DLD1 (cell line): ENCODE measurements at regions not wholly inside any gene's neighbourhood (a gene's known extent, or its start where the extent isn't known, plus 50 kb on each side); places are given as distances from the start of the nearest gene placed in this dataset.
"Not testable (repeated sequence)": the region's sequence is repeated elsewhere in the genome, so short reads cannot be mapped to it uniquely, and the experiment has no call there.

Experiments used
- in situ Hi-C: cut with HindIII; loops from 2 replicates; pipeline ENCODE4 v1.10.0; 2017; ENCODE audit warnings: low sequenced_read_pairs

- in situ Hi-C loops, result no loop called here
Observed at GRCh38 chr17:77833769-77834168, 124.7 kb upstream of the TNRC6C start.

- in situ Hi-C loops, result no loop called here
Observed at GRCh38 chr17:77834170-77835115, 124.1 kb upstream of the TNRC6C start.

- in situ Hi-C loops, result no loop called here
Observed at GRCh38 chr17:77836557-77837041, 121.9 kb upstream of the TNRC6C start.

- in situ Hi-C loops, result not testable (repeated sequence)
Observed at GRCh38 chr17:77837072-77837471, 121.4 kb upstream of the TNRC6C start.

- in situ Hi-C loops, result no loop called here
Observed at GRCh38 chr17:77837917-77838316, 120.6 kb upstream of the TNRC6C start.

DNA sequence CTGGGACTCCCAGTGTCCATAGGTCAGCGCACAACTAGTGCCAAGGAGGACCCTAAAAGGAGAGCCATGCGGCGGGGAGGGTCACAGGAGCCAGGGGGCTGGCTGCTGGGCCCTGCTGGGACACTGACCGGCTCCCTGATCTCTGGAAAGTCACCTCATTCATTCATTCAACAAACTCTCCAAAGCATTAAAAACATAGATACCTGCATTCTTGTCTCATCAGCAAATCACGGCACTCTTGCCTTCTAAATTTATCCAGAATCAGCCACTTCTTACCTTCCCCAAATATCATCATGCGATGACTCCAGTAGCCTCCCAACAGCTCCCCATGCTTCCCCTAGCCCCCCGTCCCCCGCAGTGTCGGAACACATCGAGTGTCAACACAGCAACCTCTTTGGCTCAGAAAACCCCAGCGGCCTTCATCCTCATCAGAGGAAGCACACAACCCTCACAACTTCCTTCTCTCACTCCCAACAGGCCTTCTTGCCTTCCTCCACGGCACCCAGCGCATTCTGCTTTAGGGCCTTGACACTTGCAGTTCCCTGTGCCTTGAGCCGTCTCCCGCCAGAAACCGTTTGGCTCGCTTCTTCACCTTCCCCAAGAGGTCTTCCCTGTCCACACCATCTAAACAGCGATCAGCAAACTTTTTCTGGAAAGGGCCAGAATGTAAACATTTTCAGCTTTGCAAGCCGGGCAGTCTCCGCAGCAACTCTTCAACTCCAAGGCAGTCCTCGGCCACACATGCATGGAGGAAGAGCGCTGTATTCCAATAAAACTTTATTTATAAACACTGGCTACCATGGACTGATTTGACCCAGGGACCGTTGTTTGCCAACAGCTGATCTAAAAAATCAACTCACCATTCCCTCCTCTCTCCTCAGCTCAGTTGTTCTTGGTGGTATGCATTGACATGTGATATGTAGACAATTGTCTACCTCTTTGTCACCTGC lies 119.5 kb upstream of the TNRC6C start:
- in situ Hi-C loops, result no loop called here

DNA sequence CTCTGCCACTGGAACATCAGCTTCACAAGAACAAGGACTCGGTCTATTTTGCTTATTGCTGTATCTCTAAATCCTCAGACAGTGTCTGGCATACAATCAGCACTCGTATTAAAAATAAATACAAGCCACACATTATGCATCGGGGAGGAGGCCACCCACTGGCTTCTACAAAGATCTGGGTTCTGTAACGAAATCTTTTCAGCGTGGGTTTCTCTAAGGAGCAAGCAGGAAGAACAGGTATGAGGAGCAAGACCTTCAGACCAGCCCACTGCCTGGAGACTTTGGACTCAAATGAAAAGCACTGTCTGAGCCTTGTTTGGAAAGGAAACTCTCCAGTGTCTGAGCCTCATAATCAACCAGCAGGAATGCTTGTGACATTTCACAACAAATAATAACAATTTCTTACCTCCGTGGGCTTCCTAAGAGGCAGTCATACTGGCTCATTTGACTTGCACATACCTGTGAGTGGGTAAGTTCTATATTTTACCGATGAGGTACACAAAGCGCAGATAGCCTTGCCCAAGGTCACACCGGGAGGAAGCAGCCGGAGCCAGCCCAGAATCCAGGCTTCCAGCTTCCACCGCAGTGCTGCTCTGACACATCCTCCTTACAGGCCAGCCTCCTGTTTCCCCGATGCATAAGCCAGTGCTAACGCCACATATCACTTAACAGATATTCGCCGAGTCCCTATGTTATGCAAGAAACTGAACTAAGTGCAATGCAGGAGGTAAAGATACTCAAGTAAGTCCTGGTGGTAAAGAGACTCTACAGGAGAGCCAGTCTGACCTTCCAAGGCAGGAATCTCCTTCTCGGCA lies 118.6 kb upstream of the TNRC6C start:
- in situ Hi-C loops, result no loop called here

DNA sequence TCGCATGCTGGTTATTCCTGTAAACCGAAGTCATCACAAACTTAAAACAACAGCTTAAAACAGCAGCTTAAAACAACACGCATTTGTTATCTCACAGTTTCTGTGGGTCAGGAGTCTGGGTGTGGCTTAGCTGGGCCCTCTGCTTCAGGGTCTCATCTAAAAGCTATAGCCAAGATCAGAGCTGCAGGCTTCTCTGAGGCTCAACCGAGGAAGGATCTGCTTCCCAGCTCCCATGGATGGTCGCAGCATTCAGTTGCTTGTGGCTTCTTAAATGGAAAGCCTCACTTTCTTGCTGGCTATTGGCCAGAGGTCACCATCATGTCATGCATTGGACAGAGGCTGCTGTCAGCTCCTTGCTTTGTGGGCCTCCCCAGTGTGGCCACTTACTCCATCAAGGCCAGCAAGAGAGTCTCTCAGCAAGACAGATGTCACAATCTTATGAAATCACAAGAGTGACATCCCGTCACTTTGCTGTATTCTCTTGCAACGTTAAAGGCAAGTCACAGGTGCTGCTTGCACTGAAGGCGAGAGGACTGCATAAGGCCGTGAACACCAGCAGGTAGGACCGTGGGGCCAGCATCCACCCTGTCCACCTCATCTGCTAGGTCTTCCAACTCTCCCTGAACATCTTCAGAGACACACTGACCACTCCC lies 117.9 kb upstream of the TNRC6C start:
- in situ Hi-C loops, result no loop called here

DNA sequence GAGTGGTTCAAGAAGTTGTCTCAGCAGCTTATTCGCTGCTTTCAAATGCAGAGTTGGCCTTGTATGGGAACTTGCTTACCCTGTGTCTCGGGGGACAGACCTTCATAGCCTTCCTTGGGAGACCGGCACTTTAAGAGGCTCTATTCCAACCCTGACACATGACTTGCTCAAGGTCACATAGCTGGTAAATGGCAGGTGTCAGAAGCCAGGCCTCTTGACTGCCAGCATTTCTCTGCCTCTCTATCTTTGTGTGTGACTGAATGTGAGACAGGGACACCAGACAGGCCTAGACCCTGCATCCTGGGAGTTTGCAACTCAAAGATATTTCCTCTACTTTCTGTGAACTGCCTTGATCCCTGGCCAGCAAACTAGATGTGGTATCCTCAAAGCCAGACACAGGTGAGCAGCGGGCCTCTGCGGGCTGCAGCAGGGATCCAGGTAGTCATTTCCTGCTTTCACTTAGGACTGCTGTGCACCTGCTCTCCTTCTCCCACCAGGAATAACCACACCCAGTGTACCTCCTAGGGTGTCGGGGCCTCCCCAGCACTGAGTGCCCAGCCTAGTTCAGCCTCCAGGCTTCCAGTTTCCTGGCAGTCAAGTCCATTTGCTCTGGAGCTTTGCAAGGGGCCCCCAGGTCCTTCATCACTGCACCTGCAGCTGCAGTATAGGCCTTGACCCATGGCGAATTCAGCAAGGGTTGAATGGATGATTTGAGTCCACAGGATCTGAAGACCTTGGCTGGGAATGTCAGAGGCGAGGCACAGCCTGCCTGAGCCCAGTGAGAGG lies 116.6 kb upstream of the TNRC6C start:
- in situ Hi-C loops, result no loop called here

- in situ Hi-C loops, result no loop called here
Observed at GRCh38 chr17:77842528-77843147, 115.9 kb upstream of the TNRC6C start.

DNA sequence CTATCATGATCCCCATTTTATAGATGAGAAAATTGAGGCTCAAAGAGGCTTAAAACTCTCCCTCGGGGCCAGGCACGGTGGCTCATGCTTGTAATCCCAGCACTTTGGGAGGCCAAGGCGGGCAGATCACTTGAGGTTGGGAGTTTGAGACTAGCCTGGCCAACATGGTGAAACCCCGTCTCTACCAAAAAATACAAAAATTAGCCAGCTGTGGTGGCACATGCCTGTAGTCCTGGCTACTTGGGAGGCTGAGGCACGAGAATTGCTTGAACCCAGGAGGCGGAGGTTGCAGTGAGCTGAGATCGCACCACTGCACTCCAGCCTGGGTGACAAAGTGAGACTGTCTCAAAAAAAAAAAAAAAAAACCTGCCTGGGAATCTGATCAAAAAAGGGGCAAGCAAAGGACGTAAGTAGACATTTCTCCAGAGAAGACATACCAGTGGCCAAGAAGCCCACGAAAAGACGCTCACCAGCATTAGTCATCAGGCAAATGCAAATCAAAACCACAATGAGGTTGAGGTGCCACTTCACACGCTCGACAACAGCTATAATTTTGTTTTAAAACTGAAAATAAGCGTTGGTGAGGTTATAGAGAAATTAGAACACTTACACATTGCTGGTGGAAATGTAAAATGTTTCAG lies 115.1 kb upstream of the TNRC6C start:
- in situ Hi-C loops, result not testable (repeated sequence)

DNA sequence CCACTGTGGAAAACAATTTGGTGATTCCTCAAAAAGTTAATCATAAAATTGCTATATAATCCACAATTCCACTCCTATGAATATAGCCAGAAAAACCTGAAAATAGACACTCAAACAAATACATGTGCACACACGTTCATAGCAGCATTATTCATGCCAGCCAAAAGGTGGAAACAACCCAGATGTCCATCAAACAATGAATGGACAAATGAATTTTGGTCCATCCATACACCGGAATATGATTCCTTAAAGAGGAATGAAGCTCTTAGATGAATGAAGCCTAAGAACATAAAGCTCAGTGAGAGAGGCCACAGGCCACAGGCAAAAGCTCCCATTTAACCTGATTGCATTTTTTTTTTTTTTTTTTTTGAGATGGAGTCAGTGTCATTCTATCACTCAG lies 114.6 kb upstream of the TNRC6C start:
- in situ Hi-C loops, result no loop called here

DNA sequence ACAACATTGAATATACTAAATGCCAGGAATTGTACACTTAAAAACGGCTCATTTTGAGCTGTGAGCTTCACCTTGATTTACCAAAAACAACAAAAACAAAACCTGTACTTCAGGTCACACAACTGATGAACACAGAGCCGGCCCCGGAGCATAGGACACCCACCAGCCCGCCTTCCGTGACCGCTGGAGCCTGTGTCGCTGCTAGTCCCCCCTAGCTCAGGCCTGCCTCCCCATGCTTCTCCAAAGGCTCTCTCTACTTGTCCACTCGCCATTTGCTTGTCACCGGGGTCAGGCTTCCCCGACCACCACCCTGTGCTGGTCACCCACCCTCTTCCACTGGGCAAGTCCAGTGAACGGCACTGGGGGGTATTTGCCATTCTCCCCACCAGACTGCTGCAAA lies 113.8 kb upstream of the TNRC6C start:
- in situ Hi-C loops, result no loop called here

DNA sequence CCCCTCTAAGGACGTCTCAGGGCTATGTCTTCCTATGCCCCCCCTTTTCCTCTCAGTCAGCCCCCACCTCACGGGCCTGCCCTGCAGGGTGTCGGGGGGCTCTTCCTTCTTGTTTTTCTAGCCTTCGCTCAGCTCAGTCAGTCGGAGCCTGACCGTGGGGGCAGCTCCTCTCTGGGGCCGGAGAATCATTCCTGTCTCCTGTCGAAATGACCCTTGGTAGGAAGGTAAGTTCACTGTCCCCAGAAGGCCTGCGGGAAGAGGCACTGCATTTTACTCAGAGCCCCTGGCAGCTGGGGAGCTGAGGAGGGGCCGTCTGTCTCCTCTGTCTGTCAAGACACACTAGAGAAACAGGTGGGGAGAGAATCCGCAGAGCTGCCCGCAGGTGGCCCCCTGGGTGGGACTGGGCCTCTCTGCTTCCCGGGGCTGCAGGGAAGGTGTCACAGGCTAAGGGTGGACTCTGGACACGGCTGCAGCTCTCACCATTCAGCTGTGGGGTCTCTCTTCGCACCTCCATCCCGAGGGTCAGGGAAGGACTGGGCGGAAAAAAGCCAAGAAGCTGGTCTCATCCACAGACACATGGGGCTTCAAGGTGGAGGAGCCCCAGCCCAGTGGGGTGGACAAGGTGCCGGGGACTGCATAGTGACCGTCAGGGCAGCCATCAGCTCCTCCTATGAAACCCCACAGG lies 112.8 kb upstream of the TNRC6C start:
- in situ Hi-C loops, result no loop called here

GRCh38 chr17:77846531-77847085 lies 111.9 kb upstream of the TNRC6C start:
- in situ Hi-C loops, result no loop called here

GRCh38 chr17:77847221-77848085 lies 111.0 kb upstream of the TNRC6C start:
- in situ Hi-C loops, result no loop called here

DNA sequence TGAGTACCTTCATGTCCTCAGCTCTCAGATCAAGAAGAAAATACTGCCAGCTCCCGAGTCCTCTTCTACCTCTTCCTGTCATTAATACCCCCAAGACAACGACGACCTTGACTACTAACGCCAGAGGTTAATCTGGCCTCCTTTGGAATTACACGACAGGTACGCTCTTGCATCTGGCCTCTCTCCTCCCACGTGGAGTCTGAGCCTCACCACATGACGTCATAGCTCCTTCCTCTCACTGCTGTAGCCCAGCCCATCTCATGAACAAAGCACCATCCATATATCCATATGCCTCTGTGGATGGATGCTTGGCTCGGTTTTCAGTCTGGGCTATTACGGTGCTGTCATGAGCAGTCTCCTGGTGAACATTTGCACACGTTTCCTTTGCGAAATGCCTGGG lies 110.2 kb upstream of the TNRC6C start:
- in situ Hi-C loops, result no loop called here
